Body of pancreas (tissue), 4 donors: ENCODE measurements at regions not wholly inside any gene's neighbourhood (a gene's known extent, or its start where the extent isn't known, plus 50 kb on each side); places are given as distances from the start of the nearest gene placed in this dataset.

Experiments used
- CTCF ChIP-seq, 7 experiments: fragments of 450-650 bp in 4 of 7; fragments of 200-600 bp in 3 of 7; sonication (generic) in 3 of 7; IDR thresholded peaks; one replicate each; pipeline ENCODE4 v1.5.1; 2016 to 2019; ENCODE audit warnings: antibody characterized with exemption in 7 of 7
- POLR2A ChIP-seq, 3 donors: fragments of 450-650 bp; IDR thresholded peaks; one replicate each; pipeline ENCODE4 v1.6.1; 2016; ENCODE audit warnings: antibody characterized with exemption in 3 of 3, mild to moderate bottlenecking in 2 of 3

- TF ChIP-seq CTCF (IDR thresholded peaks at IDR 0.05) (no peak), POLR2A (IDR thresholded peaks at IDR 0.05) (no peak)
Observed at GRCh38 chr1:234841281-234841680, 231.3 kb upstream of the IRF2BP2 start.
